Esophagus (tissue), 2 donors: ENCODE measurements at regions not wholly inside any gene's neighbourhood (a gene's known extent, or its start where the extent isn't known, plus 50 kb on each side); places are given as distances from the start of the nearest gene placed in this dataset.

Experiments
- H3K27ac ChIP-seq, 2 donors: one replicate each; pipeline ENCODE4 v1.5.1; 2013; ENCODE audit warnings: low read depth in 2 of 2, mild to moderate bottlenecking in 2 of 2, inconsistent platforms in 1 of 2, low read length in 1 of 2, moderate library complexity in 1 of 2
- H3K27me3 ChIP-seq, 2 donors: one replicate each; pipeline ENCODE4 v1.6.1; 2013; ENCODE audit warnings: low read length in 2 of 2, control low read depth in 1 of 2, mild to moderate bottlenecking in 1 of 2; ENCODE audit not compliant: insufficient read depth in 2 of 2, control insufficient read depth in 1 of 2
- H3K36me3 ChIP-seq, 2 donors: one replicate each; pipeline ENCODE4 v1.6.1; 2013; ENCODE audit warnings: low read length in 1 of 2; ENCODE audit not compliant: control insufficient read depth in 2 of 2, insufficient read depth in 2 of 2
- H3K4me1 ChIP-seq, 2 donors: one replicate each; pipeline ENCODE4 v1.6.1; 2013; ENCODE audit warnings: low read length in 1 of 2; ENCODE audit not compliant: control insufficient read depth in 2 of 2, insufficient read depth in 2 of 2
- H3K4me3 ChIP-seq, 2 donors: one replicate each; pipeline ENCODE4 v1.5.1; 2013; ENCODE audit warnings: low read length in 2 of 2, mild to moderate bottlenecking in 2 of 2, low read depth in 1 of 2, moderate library complexity in 1 of 2
- H3K9me3 ChIP-seq, 2 donors: one replicate each; pipeline ENCODE4 v1.6.1; 2013; ENCODE audit warnings: mild to moderate bottlenecking in 2 of 2, low read depth in 1 of 2, low read length in 1 of 2, moderate library complexity in 1 of 2; ENCODE audit not compliant: control insufficient read depth in 2 of 2, insufficient read depth in 1 of 2
- WGBS, 2 donors: extraction: QIAGEN DNeasy Blood & Tissue Kit; methylation state at CpG; one replicate each; pipeline ENCODE4 v1.1.7; 2013; 5-methylcytosine and 5-hydroxymethylcytosine counted together
- donor health status: healthy with polysubstance abuse.
- donor health status: Bipolar disorder and iron deficiency.

DNA sequence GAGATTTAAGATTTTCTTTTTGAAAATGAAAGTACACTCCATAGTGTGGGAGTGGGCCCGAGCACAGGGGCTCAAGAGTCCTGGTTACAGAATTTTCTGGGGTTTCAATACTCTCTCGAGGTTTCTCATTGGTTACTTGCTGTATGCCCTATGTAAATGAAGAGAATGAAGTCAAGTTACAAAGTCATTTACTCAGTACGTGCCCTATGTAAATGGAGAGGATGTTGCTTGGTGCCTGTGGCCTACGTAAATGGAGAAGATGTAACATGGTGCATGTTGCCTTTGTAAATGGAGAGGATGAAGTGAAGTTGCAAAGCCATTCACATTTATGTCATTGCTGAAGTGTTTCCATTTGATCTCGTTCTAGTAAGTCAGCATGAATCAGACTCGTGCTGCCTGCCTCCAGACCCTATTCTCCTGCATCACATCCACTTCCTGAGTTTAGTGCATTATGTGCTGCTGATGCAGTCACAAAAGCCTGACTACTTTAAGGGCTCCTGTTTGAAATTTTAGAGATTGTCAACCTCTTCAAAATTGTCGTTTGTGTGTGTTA is 302.0 kb downstream of the ZBBX start:
- WGBS, 2 donors: 63 to 72% methylated on average over 7 of the region's 7 CpGs
- H3K9me3 ChIP-seq: no peaks in the 10 kb centered on the region
- H3K36me3 ChIP-seq: no peaks in the 10 kb centered on the region
- no peak overlapping the region for H3K27ac ChIP-seq
- H3K27me3 ChIP-seq: no peaks in the 10 kb centered on the region
- no peak overlapping the region for H3K4me3 ChIP-seq
- no peaks in the 10 kb centered on the region for H3K4me1 ChIP-seq

DNA sequence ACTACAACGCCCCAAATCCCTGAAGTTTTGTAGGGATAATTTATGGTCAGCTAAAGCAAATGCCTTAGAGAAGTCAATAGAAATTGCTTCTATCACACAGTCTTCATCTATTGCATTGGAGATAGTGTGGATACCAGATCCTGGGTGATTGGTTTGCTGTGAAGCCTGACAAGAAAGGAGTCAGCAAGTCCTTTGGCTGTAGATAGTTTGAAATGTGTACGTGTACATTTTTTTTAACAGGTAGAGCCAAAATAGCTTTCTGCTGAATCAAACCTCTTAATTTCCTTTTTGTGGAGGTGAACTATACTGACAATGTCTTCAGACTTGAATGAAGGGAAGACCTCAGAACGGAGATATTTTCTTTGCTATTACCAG is 312.3 kb downstream of the ZBBX start:
- Histone ChIP-seq H3K27me3 (no peaks in the 10 kb centered on the region), H3K4me3 (no peak overlapping the region), H3K4me1 (no peaks in the 10 kb centered on the region), H3K36me3 (no peaks in the 10 kb centered on the region), H3K9me3 (no peaks in the 10 kb centered on the region), H3K27ac (no peak overlapping the region)
- WGBS, 2 donors: 42 to 44% methylated on average over 3 of the region's 3 CpGs

DNA sequence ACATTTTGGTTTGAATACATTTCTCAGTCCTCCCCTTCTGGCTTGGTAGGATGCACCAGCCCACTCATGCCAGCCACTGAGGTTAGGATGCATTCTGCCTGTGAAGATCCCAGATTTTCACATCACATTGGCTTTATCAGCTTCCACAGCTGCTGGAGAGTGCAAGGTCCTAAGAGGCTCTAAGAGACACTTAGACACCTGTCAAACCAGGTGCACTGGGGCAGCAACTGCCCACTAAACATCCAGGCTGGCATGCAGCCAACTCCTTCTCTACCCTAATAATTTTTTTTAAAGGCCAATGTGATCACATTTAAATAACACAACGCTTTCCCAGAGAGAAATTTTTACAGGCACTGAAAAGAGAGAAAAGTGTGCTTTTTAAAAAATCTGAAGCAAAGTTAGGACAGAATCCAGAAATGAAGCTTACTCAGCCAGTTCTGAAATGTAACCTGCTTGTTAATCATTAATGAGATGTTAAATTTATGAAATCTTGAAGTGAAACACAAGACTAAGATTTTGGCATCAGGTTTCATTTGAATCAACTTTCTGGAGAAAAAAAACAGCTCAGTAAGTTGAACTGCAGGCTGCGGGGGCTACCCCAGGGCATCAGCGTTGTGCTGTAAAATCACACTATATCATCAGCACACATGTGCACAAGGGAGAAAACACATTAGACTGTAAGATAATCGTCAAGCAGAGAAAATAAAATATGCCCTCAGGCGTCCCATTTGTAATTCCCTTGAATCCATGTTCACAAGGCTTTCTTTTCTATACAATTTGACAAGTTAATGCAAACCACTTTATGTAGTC is 312.9 kb downstream of the ZBBX start:
- Histone ChIP-seq H3K4me1 (no peaks in the 10 kb centered on the region), H3K9me3 (no peaks in the 10 kb centered on the region), H3K36me3 (no peaks in the 10 kb centered on the region), H3K27ac (no peak overlapping the region), H3K4me3 (no peak overlapping the region), H3K27me3 (no peaks in the 10 kb centered on the region)
- WGBS, 2 donors: 23 to 27% methylated on average over 5 of the region's 5 CpGs

DNA sequence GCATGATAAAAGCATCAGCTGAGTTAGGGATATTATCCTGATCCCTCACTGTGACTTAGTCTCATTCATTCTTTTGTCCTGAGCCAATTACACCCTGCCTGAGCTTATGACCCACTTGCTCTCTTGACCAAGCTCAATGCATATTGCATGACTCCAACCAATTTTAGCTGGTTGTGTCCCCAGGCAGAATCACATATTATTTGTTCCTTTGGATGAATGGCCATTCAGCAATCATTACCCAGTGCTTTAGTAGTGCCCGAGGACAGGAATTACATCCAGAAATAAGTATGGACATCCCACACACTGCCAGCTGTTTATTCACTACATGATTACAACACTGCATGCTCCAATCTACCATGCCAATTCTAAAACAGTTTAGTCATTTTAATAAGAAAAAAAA is 322.5 kb downstream of the ZBBX start:
- no peaks in the 10 kb centered on the region for H3K36me3 ChIP-seq
- no peak overlapping the region for H3K27ac ChIP-seq
- no peaks in the 10 kb centered on the region for H3K27me3 ChIP-seq
- H3K4me1 ChIP-seq: no peaks in the 10 kb centered on the region
- no peak overlapping the region for H3K4me3 ChIP-seq
- 72 to 86% methylated on average over 1 of the region's 1 CpG for WGBS, 2 donors
- peaks cover 0 to 3% of the 10 kb centered on the region in 2 donors for H3K9me3 ChIP-seq

DNA sequence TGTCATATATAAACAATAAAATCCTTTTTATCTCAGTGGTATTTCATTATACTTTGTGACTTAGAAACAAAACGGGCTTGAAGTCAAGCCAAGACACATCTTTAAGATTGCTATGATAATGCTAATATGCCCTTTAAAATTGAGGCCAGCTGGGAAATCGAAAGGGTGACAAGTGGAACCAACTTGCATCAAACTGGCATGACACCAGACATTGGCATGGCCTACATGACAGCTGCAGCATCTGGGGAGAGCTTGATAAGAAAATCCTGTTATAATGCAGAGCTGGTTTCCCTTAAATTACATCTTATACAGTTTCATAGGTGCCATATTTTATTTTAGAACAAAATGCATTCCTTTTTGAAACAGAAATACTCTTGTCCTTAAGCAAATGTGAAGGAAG is 325.2 kb downstream of the ZBBX start:
- H3K4me1 ChIP-seq: no peaks in the 10 kb centered on the region
- H3K27ac ChIP-seq: no peak overlapping the region
- H3K27me3 ChIP-seq: no peaks in the 10 kb centered on the region
- H3K9me3 ChIP-seq: peaks cover 0 to 3% of the 10 kb centered on the region in 2 donors
- H3K36me3 ChIP-seq: no peaks in the 10 kb centered on the region
- WGBS, 2 donors: 41 to 45% methylated on average over 2 of the region's 2 CpGs
- H3K4me3 ChIP-seq: no peak overlapping the region

DNA sequence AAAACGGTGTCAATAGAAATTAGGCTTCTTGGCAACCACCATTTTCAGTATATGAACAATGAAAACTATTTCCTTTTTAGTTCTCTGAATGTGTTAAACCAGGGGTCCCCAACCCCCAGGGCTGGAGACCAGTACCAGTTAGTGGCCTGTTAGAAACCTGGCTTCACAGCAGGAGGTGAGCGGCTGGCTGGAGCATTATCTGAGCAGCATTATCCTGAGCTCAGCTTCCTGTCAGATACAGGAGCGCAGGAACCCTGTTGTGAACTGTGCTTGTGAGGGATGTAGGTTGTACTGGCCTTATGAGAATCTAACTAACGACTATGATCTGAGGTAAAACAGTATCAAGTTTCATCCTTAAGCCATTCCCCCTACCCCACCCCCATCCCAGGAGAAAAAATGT is 328.7 kb downstream of the ZBBX start:
- Histone ChIP-seq H3K27ac (no peak overlapping the region), H3K4me3 (no peak overlapping the region), H3K27me3 (no peaks in the 10 kb centered on the region), H3K4me1 (no peaks in the 10 kb centered on the region), H3K36me3 (no peaks in the 10 kb centered on the region), H3K9me3 (no peaks in the 10 kb centered on the region)
- 73% methylated on average over 4 of the region's 4 CpGs for WGBS, 2 donors

DNA sequence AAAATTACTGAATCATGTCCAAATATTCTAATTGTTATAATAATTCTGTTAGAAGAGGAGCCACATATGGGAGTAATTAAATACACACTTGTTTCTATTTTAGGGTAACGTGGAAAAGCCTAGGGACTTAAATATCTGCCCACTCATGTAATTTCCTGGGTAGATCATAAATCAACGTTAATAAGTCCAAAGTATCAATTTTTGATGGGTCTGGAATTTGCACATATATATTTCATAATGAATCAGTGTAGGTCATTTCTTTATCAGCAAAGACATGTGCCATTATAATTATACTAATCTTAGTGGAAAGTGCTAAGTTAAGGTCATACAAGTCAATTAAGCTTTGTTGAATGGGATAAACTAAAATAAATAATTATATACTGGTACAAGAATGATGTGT is 346.2 kb downstream of the ZBBX start:
- no peak overlapping the region for H3K27ac ChIP-seq
- no peak overlapping the region for H3K4me3 ChIP-seq
- WGBS, 2 donors: 46 to 47% methylated on average over 2 of the region's 2 CpGs
- H3K4me1 ChIP-seq: no peaks in the 10 kb centered on the region
- no peaks in the 10 kb centered on the region for H3K9me3 ChIP-seq
- H3K27me3 ChIP-seq: no peaks in the 10 kb centered on the region
- no peaks in the 10 kb centered on the region for H3K36me3 ChIP-seq

DNA sequence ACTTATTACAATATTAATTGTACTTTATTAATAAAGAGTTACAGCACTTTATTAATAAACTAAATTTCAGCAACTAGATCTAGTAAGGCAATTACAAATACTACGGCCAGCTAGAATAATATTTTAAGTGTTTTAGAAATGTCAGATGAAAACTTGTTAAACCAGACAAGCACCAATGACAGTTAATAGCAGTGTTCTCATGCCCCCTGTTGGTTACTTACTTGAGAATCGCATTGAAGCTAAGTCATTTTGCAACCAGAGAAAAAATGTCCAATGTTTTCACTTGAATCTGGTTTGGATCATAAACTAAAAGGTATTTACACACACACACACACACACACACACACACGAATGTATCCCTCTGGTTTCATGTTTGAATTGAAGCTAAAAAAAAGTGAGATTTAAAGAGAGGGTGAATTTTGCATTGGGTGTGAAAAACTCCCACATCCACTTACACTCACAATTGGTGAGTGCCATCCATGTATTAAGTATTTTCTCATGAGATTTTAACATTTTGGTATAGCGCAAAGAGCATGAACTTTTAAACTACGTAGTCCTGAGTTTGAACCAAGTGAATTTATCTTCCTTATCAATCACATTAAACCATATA is 347.7 kb downstream of the ZBBX start:
- H3K36me3 ChIP-seq: no peaks in the 10 kb centered on the region
- no peaks in the 10 kb centered on the region for H3K27me3 ChIP-seq
- no peak overlapping the region for H3K4me3 ChIP-seq
- no peaks in the 10 kb centered on the region for H3K4me1 ChIP-seq
- H3K9me3 ChIP-seq: no peaks in the 10 kb centered on the region
- H3K27ac ChIP-seq: no peak overlapping the region
- WGBS, 2 donors: 24 to 29% methylated on average over 5 of the region's 5 CpGs

DNA sequence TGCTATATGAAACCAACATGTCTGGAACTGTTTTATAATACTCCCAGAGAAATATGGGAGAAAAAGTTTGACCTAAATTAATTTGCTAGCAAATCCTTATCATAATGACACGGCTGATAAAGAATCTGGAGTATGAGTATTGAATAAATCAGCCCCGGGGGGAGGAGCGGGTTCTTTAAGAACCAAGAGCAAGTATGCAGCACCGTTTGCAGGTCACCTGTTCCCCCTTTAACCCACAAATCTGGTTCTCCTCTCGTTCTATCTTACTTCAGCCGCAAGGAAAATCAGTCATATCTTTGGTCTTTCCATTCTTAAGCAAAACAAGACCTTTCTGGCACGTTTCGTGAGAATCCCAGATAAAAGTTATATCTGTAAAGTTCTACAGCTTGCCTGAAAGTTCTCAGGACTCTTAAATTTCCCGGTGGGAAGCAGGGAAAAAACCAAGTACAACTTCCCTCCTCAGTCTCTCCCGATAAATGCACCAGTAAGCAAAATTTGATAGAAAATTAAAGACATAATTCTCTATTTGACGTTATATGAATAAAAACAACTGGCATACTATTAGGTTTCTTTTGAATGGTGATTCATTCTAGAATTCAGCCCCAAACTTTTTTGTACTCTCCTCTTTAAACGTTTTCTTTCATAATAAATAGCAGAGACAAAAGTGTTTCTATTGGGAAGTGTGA is 348.6 kb downstream of the ZBBX start:
- Histone ChIP-seq H3K4me3 (no peak overlapping the region), H3K36me3 (no peaks in the 10 kb centered on the region), H3K9me3 (no peaks in the 10 kb centered on the region), H3K27me3 (no peaks in the 10 kb centered on the region), H3K4me1 (no peaks in the 10 kb centered on the region), H3K27ac (no peak overlapping the region)
- WGBS, 2 donors: 55 to 65% methylated on average over 12 of the region's 12 CpGs
